ENCODE measurements at regions not wholly inside any gene's neighbourhood (a gene's known extent, or its start where the extent isn't known, plus 50 kb on each side); places are given as distances from the start of the nearest gene placed in this dataset.

DNA sequence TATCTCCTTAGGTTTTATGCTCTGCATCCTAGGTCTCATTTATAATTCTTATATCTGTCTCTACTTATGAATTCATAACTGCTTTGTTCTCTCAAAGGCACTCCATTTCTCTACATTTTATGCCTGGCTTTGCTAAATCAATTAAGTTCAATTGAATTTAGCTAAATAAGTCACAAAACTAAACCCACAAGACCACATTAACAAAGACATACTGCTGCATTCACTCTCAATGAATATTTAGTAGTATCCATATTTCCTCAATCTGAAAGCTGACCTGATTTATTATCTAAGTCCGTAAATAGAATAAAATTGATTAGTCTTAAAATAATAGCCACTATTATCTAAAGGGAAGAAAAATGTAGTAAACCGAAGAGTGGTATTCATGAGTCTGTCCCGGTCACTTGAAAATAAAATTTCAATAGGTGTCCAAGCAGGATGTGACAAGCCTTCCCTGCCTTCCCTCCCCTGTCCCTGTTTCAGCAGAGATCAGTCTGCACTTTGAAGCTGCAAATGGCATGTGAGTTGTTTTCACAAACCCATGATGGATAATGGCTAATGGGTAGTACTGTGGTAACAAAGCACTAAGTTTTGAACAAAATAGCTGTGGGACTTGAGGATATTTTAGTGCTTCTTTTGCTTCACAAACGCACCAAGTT, 295.0 kb upstream of the NCAM2 start:
- no peak for DNase-seq

DNA sequence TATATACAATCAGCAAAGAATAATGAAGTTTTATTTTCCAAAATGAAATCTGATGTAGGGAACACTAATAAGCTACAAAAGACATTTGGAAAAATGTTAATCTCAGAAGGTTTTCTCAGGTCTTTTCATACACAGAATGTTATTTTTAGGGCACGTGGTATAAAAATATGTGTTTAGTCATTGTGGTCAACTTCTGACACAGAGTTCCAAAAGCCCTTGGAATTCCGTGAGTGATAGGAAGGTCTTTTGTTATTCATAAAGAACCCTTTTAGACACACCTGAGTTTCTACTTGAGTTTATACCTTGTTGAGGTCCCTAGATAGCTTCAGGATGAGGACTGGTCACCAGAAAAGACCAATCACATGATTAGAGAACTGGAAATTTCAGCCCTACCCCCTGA, 277.6 kb upstream of the NCAM2 start:
- no peak for DNase-seq

DNA sequence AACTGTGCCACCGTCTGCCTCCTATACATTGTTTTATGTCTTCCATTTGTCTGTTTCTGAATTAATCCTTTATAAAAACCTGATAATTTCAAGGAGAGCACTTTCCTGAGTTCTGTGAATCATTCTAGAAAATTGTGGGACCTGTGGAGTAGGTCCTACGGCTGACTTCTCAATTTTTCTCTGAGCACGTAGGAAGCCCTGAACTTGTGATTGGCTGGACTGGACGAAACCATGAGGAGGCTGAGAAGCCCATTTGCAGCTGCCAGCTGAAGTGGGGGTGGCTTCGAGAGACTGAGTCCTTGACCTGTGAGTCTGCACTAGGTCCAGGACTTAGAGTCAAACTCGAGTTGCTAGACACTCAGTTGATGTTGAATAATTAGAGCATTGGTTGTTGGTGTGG, 277.1 kb upstream of the NCAM2 start:
- DNase-seq, result no peak

DNA sequence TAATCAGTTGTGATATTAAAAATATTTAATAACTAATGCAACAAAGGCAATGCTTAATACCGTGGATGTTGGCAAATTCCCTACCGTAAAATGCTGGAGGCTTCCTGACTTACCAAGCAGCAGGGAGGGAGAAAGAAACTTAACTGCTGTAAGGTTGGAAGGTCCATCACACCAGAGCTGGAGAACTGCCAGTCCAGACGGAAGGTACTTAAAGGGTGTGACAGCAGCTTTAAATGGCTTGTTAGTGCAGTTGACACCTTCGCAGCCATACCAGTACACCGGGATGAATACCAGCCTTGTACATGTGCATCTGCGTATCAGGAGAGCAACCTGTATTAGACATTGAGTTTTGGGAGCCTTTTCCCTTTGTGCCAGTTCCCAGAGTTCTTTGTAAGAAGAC, 269.5 kb upstream of the NCAM2 start:
- DNase-seq, result no peak

DNA sequence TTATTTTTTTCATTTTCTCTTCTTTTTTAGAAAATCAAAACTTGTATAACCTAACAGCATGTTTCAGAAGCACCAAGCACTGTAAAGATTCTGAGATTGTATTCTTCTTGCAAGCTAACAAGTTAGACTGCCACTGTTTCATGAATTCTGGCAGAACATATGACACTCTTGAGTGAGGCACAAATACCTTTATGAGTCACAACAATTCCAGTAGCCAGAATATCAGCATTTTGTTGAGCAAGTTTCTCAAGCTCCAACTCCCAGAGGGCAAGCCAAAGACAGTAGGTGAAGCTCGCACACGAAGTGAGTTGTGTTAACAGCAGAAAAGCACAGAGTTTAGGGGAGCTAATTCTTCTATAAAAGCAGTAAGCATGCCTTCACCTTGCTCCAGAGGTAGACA, 268.8 kb upstream of the NCAM2 start:
- no peak for DNase-seq

DNA sequence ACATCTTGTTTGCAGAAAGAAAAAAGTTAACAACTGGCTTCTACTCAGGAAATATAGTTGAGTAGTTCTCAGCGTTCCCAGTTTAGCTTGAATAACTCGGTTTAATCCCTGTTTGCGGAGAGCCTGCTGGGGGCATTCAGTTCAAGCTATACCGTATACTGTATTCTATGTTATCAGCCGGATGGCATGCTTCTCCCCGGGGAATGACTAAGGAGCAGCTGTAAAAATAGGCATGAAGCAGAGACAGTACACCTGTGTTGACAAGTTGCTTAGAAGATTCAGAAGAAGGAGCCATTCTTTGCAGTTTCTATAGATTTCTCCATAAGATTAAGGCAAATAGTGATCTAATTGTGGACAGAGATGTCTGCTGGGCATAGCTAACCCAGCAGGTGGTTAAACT, 267.8 kb upstream of the NCAM2 start:
- no peak for DNase-seq

DNA sequence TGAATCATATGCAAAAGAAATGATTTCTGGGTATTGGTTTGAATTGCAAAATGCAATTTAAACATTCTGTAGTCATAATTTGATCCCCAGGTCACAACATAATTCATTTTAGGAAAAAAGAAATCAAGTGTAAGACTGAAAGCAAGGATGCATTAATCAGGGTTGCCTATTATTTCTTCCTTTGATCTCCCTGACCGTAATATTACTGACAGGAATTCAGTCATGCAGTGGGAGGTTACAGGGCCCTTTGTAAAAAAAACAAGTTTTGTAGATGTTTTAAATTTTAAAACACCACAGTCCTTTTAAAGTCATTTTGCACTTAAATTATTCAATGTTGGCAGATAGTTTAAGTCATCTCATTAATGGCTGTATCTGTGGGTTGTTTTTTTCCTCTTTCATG, 263.0 kb upstream of the NCAM2 start:
- DNase-seq, result no peak

DNA sequence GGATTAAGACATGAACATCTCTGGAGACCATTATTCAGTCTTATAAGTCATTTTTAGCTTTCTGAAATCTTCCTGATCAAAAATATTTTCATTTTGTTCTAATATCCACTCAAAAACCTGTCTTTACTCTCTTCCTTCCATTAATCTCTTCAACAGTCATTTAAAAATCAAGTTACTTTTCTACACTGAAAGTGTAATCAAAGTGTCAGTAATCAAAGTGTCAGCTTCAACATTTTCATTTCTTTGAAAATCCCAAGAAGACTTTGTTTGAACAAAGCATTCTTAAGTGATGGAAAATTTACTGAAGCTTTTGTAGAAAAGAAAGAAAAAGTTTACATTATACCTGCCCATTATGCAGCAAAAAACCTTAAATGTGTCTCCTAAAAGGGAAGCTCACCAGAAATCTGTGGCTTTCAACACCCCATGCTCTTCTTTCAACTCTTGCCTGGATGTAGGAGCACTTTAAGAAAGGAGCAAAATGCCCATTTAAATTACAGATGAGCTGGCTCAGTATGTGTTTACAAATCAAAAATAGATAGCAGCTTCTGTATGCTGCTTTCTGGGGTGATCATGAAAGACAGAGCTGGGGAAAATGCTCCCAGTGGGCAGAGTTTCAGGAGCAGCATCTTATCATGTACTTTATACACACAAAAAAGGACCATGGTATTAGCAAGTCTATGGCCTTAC, 260.8 kb upstream of the NCAM2 start:
- no peak for DNase-seq

DNA sequence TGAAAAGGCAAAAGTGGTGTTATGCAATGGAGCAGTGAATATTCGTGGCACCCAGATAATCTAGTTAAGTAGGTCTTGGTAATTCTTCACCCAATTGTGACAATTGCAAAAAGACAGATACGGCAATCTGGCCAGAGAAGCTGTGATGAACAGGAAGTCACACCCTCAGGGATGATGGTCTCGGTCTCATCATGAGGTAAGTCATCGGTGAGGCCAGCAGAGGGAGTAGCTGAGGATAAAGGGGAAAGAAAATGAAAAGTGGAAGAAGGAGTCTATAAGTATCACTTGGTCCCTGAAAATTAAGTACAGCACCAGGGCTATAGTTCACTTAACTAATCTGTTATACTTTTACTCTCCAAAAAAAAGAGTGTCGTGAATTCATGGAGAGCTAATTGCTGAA, 258.8 kb upstream of the NCAM2 start:
- DNase-seq, result peak; percentile 15

DNA sequence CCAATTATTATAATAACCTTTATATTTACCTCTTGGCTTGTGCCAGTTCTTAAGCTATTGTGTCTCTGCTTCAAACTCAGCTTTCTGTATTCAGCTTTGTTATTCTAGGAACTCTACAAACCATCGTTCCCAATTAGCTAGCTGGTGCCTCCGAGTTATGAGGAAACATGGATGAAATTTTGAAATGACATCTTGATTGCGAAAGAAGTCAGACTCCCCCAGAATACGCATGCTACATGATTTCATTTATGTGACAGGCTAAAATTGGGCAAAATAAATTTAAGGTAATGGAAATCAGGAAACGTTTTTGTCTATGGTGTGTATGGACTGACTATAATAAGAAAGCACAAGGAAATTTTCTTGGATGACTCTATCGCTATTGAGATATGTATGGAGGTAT, 256.8 kb upstream of the NCAM2 start:
- no peak for DNase-seq

DNA sequence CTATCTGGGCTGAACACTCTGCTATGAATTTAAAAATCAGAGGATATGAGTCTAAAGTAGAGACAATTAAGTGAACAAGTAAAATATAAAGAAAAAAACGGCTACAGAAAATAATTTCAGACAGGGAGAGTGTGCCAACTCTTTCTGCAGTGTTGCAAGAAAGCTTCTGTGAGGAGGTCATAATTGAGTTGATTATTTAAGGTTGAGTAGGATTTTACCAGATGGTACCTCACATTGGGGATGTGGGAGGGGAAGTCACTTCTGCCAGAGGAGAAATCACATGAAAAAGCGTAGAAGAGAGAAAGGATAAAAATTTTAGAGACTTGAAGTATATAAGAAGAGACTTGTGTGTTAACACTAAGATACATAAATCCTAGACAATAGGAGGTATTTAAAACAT, 238.0 kb upstream of the NCAM2 start:
- DNase-seq, result no peak

DNA sequence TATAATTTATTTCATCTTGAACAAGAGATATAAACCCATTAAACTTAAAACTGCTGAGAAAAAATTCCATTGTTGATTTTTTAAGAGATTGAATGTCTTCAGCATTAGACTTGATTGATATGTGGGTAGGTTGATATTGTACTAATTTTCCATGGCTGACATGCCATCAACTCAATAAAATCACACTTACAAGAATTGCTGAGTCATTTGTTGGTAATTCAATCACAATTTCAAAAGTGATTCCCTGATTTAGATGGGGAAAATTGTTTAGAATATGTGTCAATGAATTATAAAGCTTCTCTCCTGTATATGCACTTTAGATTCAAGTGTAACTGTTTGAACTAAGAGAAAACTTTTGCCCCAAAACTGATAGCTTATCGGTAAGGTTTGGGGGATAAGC, 223.5 kb upstream of the NCAM2 start:
- no peak for DNase-seq

DNA sequence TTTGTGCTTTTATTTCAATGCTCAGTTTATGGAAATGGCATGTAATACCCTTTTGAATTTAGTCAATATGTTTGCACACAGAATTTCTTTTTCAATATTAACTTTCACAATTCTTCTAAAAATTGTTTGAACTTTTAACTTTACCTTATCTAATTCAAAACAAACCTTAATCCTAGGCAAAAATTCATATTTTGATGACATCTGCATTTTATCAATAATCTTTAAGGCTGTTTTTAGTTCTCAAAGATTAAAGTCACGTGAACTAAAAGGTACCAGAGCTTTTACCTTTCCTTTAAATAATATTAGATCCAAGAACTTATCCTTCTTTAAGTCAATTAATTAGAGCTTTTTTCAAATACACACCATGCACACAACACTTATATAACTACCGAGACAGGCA, 218.9 kb upstream of the NCAM2 start:
- no peak for DNase-seq

DNA sequence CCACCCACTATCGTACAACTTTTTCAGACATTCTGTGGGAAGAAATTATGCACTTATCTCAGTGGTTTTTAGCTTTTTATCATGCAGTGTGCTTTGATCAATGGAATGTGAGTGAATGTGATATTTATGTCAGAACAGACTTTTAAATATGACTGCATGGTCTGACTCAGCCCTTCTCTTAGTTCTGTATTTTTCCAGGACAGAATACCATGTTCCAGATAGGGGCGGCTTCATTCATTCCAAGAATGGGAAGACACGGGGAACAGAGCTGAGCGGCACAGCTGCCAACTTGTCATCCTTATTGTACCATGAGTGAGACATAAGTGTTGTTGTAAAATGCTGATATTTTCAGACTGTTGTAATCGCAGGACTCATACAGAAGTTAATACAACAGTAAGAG, 214.6 kb upstream of the NCAM2 start:
- no peak for DNase-seq

DNA sequence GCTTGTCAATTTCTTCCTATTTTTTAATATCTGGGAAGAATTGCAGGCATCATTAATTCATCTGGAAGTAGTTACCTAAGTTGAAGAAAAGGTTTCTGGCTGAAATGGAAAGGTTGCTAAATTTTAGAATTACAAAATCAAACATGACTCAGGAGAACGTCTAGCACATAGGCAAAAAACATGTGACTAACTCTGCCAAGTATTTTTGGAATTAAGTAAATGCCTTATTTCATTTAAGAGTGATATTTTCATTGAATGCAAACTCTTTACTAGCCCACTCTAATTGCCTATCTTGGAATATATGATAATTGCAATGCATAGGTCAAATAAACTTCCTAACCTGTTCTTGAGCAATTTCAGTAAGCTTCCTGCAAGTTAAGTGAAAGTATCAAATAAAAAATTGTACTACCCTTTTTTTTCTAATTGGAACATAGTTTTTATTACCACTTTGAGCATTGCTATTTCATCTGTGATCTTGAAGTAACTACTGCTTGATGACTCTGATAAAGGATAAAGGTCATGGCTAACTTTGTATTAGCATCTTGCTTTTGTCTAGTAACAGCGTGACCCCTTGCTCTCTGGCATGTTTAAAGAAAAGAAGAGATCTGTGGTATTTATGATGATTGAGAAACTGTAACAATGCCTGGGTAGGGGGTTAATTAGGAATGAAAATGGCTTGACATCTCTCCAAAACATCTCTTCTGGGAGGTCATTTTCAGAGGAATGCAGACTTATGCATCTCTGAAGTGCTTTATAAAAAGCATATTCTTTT, 208.3 kb upstream of the NCAM2 start:
- DNase-seq, result no peak

DNA sequence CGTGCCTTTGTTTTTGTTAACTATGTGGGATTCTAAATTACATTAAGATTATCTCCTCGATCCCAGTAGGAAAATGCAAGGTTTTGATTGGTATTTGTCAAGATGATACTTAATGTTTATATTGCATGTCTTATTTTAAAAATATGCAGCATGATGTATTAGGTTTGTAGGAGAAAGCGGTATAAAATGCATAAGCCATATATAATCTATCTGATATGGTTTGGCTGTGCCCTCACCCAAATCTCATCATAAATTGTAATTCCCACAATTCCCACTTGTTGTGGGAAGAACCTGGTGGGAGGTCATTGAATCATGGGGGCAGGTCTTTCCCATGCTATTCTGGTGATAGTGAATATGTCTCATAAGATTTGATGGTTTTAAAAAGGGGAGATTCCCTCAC, 198.1 kb upstream of the NCAM2 start:
- no peak for DNase-seq

DNA sequence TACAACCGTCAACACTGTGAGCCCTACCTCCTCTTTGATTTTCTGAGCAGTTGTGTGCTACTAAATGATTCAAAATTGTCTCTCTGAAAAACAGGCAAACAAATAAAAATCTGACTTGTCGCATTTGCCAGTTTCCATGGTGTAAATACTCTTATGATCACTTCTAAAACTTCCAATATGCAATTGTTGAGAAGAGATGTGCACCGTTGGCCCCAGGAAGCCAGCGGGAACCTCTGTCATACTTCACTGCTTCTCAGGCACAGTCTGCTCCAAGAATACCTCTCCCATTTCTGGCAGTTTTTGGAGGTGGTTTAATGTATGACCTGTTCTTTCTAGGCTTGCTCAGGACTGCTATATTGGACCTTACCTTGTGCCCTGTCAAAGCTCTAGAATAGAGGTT, 196.0 kb upstream of the NCAM2 start:
- no peak for DNase-seq

DNA sequence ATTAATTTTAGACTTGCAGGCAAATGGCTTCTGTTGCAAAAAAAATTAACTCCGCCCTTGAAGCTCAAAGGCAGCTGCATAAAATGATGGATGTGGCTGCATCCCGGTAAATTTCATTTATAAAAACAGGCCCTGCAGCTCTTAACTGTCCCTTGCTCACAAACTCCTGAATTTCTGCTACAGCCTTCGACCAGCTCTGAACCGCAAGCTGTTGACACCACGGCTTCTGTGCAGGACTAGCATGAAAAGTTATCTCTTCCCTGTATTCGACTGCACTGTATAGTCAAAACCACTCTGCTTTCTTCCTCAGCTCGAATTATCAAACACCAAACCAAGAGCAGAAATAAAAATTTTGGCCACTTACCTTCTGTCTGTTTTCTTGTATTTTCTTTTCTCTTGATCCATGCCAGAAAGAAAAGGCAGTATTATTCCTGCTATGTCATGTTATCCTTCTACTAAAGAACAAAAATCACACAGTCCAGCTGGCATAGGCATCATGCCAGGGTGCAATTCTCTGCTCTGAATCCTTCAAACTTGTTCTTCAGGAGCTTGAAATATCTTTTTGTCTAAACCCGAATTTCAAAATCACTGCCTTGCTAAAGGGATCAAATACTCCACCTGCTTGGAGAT, 195.5 kb upstream of the NCAM2 start:
- no peak for DNase-seq

DNA sequence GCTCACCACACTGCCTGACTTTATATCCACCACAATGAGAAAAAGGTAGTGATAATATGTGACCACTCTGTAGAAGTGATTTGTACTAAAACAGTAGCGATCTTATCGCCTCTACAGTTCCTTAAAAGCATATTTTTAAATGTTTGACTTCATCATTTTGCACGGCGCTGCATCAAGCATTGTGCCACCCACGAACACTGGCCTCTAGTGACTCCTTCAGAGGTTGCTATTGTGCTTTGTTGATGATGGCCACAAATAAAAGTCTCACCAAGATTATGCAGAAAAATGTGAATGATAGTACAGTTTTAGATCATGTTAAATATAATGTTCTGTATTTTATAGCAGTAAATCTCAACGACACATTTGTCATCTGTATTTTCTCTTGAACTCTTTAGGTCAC, 186.5 kb upstream of the NCAM2 start:
- no peak for DNase-seq

DNA sequence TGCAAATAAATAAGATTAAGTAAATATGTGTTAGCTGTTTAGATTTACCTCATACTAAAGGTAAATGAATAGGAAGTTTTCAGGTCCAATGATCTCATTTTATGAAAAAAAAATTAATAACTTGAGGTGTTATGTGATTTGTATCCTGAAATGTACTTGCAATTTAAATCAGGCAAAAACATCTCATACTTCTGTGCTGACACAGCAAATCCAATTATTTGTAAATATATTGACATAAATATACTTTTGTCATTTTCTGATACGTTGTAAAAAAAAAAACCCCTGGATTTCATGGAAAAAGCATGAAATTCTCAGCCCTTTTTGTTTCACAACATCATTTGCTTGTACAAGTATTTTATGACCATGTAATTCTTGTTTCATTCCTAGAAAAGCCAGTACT, 184.1 kb upstream of the NCAM2 start:
- DNase-seq, result no peak

DNA sequence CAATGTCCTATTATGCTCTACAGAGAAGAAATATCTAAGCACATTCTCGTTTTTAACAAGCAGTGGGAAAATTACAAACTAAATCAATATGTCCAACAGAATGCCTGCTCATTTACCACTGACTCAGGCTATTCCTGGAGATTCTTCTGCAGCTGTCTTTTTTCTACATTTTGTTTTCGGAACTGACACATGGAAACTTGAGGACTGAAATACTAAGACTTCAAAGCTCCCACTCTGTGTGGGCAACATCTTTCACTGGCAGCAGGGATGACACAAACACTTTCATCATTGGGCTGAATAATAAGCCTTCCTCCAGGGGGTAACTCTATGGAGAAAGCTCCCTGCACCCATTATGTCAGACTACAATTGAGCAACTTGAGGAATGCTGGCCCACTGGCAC, 175.5 kb upstream of the NCAM2 start:
- no peak for DNase-seq

DNA sequence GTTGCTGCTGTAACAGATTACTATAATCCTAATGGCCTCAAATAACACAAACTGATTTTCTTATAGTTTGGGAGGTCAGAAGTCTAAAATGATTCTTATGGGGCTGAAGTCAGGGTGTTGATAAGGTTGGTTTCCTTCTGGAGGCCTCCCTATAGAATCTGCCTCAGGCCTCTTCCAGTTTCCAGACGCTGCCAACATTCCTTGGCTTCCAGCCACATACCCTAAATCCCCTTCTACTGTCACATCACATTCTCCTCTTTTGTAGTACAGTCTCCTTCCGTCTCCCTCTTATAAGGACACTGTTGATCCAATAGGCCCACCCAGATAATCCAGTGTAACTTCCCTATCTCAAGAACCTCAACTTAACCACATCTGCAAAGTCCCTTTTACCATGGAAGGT, 145.3 kb upstream of the NCAM2 start:
- DNase-seq, result no peak

DNA sequence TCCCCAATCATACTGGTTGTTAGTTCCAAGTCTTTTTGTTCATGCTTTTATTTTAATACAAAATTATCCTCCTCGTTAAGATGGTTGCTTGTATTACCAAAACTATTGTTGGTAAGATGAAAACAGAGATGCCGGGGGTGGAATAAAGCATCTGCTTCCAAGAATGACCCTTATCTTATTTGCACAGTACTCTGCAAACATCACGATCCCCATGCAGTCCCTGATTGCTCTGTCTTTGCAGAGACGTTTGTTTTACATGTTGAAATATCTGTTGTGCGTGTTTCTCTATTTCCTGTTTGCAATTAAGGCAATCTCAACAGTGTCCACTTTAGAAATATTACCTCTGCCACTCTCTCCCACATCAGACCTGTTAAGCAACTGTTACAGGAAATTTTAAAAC, 141.3 kb upstream of the NCAM2 start:
- DNase-seq, result no peak

DNA sequence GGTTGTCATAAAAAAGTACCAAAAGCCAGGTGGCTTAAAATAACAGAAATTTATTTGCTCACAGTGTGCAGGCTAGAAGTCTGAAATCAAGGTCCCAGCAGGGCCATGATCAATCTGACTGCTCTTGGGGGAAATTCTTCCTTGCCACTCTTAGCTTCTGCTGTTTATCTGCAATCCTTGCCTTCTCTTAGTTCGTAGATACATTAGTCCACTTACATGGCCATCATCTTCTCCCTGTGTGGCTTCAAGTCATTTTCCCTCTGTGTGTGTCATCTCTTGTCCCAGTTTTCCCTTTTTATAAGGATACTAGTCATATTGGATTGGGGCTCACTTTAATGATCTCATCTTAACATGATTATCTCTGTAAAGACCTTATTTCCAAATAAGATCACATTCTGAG, 124.0 kb upstream of the NCAM2 start:
- no peak for DNase-seq
